Activated CD4-positive, alpha-beta T cell treated with anti-CD3 and anti-CD28 coated beads for 4 hours (primary cell): ENCODE measurements at regions not wholly inside any gene's neighbourhood (a gene's known extent, or its start where the extent isn't known, plus 50 kb on each side); places are given as distances from the start of the nearest gene placed in this dataset.

Source experiments
- DNase-seq, 2 donors: peaks; one replicate each; pipeline ENCODE4 v3.0.0-alpha.2; 2020

DNA sequence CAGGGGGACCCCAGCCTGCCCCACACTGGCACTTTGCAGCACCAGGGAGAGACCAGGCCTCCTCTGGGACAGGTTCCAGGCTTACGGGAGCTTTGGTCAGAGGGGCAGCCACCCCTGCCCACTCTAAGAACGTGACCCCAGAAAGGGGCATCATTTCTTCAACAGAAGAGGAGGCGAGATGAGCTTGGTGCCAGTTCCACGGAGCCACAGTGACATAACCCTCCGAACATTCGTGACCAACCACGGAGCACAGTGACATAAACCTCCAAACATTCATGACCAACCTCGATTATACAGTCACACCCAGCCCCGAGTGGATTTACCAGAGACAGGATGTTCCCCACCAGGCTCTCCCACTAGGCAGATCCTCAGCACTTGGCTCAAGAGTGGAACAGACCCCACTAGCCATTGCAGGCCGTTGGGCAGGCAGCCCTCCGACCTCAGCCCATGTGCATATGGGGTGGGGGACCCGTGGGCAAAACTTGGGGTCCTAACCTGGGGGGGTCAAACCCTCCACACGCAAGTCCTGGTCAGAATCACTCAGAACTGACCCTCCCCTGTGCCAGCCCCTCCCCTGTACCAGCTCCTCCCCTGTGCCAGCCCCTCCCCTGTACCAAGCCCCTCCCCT lies 112.9 kb downstream of the METRNL start:
- DNase-seq, result peak in 1 of 2 donors; percentile 0

DNA sequence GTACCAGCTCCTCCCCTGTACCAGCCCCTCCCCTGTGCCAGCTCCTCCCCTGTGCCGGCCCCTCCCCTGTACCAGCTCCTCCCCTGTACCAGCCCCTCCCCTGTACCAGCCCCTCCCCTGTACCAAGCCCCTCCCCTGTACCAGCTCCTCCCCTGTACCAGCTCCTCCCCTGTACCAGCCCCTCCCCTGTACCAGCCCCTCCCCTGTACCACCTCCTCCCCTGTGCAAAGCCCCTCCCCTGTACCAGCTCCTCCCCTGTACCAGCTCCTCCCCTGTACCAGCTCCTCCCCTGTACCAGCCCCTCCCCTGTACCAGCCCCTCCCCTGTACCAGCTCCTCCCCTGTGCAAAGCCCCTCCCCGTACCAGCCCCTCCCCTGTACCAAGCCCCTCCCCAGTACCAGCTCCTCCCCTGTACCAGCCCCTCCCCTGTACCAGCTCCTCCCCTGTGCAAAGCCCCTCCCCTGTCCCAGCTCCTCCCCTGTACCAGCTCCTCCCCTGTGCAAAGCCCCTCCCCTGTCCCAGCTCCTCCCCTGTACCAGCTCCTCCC lies 113.5 kb downstream of the METRNL start:
- peak in 1 of 2 donors; percentile 0 for DNase-seq

DNA sequence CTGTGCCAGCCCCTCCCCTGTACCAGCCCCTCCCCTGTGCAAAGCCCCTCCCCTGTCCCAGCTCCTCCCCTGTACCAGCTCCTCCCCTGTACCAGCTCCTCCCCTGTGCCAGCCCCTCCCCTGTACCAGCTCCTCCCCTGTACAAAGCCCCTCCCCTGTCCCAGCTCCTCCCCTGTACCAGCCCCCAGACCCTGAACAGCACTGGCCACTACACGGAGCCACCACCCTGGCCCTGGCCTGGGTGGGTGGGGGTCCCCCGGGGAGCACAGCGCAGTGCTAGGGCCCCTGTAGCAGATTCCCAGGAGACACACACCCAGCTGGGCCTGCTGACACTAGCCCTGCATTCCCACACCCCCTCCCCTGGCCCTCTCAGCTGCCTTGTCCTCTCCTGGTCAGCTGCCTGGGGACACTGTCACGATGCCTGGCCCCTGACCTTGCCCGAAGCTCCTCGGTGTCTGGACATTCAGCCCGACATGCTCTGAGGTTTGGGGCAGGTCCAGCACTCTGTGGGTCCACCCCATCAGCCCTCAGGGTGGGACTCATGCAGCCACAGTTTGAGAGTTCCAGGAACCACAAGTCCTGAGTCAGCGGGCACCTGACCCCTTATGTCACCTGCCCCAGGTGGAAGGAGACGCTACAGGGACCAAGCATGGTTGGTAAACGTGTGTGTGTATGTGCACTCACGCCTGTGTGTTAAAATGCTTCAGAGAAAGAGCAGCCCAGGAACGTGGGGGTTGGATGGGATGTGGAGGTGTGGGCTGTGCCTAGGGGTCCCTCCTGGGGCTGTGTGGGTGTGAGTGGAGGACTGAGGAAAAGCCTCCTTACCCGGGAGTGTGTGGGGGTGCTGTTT lies 114.2 kb downstream of the METRNL start:
- peak in 1 of 2 donors; percentile 14 for DNase-seq

DNA sequence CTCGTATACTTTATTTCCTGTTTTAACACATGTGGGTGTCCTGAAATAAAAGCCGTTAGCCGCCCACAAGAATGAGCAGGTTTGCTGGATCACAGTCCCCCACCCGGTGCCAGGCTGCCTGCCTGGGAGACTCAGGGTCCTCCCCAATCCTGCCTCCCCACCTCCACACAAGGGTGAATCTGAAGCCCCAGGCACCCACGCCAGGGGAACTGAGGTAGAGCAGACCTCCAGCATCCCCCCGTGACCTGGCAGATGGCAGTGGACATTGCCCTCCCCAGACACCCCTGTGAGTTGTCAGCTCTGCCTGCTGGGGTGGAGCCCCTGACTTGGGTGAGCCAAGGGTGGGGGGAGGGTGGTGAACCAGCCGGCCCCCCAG lies 114.8 kb downstream of the METRNL start:
- peak in 1 of 2 donors; percentile 12 for DNase-seq

DNA sequence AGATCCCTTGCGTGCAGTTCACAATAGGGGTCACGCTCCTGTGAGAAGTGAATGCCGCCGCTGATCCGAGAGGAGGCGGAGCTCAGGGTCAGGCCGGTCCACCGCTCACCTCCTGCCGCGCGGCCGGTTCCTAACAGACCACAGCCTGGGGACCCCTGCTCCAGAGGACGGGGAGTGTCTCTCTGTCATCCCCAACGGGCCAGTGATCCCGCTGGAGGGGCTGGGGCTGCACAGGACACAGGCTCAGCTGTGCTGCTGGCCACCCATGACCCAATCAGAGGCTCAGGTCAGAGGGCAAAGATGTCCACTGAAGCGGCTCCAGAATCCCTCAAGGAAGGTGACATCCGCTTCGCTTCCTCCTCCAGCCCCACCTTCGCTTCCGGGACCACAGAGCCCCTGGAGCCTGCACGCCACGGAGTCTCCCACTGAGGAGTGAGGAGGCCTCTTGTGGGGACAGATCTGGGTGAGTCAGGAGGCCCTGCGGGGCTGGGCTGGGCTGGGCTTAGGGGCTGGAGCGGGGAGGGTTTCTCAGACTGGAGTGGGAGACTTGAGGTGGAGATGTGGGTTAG lies 115.4 kb downstream of the METRNL start:
- DNase-seq, result no peak

DNA sequence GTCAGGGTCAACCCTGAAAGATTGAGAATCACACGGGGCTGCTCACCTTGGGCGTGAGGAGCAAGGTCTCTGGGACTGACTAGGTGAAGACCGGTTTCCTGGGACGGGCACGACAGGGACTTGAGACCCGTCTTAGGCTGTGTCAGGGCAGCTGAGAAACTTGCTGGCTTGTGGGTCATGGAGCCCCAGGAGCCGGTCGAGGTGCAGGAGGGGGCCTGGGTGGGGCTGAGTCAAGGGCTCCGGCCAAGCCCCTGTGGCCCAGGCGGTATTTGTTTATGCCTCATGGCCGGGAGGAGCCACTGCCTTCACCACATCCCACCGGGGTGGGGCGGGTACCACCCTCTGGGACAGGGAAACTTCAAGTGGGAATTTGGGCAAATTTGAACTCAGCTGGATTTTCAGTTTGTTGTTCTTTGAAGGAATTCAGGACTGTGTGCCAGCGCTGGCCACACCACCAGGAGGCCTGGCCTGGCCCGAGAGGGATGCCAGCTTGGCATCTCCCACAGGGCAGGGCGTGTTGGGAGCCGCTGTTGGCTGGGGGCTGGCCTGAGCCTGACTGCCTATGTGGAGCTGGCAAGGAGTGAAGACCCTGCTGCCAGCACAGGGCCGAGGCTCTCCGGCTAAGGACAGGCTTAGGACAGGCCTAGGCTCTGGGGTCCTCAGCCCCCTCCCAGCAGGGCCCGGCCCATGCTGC lies 116.1 kb downstream of the METRNL start:
- DNase-seq, result no peak

DNA sequence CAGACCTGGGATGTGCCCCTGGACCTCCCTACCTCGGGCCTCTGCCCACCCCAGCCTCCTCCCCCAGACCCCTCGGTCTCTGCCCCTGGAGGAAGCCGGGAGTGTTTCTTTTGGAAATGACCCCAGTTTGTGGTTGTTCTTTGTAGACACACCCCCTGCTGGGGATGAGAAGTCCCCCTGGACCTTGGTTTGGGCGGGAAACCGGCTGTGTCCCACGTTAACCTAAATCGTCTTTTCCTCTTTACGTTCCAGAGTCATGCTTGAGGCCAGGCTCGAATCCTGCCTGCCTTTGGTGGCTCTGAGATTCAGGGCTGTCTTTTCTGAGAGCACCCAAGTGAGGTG lies 116.6 kb downstream of the METRNL start:
- no peak for DNase-seq

DNA sequence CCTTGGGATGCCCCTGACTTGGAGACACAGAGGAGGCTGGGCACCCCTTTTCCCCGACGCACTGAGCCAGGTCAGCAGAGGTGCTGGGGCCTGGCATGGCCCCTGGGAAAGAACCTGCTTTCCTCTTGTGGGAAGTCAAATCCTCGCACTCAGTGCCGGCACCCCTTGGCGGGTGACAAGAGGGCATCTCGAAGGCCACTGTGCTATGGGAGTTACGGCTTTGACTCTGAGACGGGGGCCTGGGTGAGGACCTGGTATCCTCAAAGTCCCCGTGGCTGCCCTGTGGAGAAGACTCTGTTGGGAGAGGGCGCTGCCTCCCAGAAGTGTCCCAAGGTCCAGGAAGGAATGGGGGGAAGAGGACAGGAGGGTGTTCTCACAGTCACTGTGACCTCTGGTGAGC lies 117.0 kb downstream of the METRNL start:
- no peak for DNase-seq

DNA sequence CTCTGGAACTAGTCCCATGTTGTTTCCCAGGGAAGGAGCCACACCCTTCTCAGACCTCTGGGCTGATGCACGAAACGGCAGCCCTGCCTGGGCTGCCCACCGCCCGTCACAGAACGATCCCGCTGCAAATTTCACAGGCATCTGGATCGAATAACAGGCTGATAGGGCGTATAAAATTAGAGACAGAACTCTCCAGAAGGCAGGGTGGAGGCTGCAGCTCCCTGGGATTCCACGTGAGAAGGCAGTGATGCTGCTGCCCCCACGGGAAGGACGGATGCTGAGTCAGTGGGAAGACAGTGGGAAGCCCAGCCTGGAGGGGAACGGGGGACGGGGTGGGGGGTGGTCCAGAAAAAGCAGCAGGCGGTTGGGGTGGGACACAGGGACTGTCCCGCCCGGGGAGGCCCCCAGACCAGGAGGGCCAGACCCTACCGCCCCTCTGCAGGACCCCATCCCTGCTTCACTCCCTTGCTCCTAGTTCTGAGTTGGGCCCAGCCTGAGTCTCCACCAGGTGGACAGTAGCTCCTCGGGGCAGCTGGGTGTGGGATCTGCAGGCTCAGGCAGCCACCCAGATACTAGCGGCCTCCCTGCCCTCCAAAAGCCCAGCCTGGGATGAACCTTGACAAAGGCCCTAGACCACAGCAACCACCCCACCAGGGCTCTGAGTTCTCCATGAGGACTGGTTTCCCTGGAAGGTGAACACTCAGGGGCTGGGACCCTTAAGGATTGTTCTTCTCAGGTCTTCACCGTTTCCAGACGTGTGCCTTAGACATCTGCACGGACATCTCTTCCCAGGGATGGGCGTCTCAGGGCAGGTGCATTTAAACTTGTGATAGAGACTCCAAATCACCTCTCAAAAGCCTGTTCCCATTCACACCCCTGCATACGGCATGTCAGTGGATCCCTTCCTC lies 117.8 kb downstream of the METRNL start:
- DNase-seq, result no peak

DNA sequence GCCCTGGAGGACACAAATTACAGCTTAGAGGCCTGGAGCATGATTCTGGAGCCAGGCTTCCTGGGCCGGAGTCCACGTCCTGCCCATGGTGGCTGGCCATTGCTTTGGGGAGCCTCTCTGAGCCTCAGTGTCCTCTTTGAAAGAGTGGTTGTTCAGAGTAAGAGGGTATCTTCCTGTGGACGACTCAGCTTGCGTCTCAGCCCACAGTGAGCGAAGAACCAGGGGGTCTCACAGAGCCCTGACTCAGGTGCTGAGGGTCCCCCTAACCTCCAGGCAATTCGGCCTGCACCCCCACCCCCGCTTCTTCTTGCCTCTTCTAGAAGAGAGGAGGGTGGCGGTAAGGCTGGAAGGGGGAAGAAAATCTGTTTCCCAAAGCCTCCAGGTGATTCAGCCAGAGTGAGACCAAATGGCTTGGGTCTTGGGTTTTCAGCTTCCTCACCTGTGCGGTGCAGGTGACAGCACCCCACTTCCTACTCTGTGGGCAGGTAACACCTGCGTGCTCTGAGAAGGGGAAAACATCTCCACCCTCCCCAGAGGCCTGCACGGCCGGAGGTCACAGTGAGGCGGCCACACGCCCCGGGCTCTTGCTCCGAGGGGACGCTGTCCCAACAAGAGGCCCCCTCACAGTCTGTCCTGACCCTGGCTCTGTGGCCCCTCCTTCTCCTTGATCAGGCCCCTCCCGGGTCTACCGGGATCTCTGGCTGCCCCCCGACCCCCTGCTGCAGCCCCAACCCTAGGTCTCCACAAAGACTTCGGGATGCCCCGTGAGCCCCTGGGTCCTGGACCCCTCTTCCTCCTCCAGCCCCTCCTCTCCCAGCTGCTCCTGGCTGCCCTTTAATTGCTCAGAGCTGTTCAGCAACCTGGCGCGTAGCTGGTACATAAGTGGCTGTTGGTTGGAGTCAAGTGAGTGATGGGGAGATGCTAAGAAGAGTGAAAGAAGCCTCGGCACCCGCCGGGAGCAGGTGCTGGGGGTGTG lies 119.2 kb downstream of the METRNL start:
- DNase-seq, result no peak

DNA sequence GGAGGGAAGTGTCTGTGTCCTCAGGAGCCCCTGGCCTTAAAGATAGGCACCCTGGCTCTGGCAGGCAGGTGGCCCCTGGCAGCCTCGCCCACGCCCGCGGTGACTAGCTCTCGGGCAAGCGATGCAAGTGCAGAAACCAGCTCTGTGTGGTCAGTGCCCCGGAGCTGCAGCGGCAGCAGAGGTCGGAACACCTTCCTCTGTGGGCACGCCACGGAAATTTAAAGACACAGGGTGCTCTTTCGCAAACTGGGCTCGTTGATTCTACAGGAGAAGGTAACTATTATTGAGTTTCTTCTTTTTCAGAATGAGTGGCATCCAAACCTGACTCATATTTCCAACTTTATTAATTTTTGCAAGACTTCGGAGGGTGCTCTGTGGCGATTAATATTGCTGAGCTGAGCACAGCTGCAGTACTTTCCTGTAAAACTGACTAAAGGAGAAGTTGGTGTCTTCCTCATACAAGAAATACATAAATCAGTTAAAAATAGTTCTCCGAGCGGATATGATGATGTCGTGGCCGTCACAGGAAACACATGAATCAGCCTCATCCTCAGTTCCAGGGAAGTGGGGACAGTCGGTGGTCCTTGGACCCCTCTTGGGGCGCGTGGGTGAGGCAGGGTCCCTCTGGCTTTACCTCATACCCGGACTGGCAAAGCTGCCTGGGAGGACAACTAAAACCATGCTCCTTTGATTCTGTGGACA lies 120.2 kb downstream of the METRNL start:
- peak; percentile 33 for DNase-seq

DNA sequence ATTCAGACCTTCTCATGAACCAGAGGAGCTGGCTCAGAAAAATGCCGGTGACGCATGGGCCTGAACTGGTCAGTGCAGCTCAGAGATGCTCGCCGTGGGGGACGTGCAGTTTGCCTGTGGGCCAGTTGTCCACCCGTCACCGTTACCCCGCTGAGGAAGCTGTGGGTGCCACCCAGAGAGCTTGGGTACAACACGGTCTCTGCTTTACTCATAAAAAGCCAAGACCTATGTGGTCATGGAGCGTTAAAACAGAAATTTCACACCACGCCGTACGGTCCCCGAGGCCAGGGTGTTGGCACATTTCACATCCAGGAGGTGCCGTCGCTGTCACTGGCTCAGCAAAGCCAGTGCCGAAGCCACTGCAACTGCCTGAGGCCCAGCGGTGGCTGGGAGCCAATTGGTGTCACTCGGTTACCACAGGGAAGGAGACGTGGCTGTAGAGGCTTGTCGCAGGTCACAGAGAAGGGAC lies 120.9 kb downstream of the METRNL start:
- DNase-seq, result peak; percentile 24 to 28

DNA sequence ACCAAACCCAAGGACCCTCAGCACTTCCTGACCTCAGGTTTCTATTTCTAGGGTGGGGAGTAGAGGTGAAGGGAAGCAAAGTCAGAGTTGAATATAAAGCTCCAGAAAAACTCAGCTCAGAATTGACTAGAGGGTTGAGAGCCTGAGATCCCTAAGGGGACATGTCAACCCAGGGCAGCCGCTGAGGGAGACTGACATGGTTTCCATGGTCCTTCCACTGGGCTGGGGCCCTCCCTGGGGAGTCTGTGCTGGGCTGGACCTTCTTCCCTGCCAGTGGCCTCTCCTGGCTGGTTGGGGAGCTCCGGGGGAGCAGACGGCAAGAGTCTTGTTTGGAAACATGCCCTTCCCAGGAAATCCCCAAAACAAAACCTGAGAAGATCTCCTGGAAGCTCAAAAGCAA lies 121.3 kb downstream of the METRNL start:
- DNase-seq, result no peak

DNA sequence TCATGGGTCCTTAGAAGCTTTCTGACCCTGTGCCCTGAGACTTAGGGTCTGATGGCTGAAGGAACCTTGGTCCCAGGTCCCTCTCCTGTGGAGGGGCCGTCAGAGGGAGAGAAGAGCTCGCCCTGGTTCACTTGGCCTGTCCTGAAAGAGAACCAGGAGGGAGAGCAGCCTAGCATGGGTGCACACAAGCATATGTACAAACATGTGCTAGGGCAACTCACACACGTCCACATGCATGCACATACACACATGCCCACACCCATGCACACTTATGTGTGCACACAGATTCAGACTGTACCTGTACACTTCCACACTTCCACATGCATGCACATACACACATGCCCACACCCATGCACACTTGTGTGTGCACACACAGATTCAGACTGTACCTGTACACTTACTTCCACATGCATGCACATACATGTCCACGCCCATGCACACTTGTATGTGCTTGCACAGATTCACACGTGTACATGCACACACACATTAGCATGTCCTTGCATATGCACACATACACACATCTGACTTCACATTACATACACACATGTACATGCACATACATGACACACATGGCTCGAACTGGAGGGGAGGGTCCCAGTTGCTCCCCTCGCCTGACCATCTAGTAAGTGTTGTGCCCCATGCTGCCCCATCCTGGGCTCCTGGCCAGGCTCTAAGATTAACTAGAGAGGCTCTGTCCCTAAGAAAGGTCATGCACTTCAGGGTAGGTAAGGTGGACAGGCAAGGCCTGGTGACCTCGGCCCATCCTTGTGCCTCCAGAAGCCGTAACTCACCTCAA lies 122.0 kb downstream of the METRNL start:
- DNase-seq, result peak in 1 of 2 donors; percentile 0

DNA sequence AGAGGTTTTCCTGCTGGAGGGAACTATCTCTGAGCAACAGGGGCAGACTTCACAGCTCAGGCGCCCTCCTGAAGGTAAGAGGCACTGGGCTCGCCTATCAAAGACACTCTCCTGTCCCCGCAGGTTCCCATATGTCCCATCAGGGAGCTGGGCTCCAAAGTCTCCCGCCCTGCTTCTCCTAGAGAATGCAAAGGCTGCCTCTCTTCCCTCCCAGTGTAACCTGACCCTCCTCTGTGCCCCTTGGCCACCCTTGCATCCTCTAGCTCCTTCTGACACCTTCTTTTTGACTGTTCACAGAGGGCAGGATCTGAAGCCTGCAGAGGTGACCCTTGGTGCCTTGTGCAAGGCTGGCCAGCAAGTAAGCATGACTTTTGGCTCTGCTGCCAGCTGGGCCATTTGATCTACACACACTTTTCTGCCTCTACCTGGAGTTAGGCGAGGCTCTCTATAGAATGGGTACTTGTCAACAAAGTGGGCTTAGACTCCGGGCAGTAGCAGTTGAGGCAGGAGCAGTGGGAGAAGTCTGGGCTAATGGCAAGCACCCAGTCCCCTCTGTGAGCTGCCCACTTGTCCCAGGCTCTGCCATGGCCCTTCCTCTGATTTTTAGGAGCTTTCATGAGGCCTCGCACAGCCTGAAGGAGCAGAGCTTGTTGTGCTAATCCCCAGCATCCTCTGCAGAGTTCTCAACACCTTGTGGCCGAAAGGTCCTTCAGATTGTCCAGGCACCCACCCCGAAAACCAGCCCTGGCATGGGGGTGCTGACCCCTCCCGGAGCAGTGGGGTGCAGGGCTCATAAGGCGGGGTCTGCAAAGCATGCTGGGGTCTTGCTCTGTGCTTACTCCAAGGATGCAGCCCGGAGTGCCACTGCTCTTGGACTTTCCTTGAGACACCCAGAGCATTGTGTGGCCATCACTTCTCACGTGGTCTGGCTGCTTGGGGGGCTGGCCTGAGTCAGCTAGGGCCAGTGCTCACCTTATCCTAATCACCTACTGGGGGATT lies 122.9 kb downstream of the METRNL start:
- peak in 1 of 2 donors; percentile 1 for DNase-seq

DNA sequence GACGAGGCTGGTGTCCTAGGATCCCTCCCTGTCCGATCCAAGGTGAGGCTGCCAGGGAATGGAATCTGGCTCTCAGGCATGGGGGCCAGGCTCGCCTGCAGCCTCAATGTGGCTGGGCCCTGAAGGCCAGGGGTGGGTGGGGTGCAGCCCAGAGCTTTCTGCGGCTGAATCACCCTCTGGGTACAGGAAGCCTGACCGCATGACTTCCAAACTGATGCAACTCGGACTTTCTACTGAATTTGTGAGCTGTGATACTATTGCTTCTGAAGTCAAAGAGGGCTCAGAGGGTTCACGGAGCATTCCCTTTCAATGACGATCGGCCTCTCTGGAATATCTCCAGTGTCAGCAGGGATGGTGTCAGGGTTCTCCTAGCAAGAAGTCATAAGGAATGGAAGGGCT lies 123.7 kb downstream of the METRNL start:
- DNase-seq, result no peak

DNA sequence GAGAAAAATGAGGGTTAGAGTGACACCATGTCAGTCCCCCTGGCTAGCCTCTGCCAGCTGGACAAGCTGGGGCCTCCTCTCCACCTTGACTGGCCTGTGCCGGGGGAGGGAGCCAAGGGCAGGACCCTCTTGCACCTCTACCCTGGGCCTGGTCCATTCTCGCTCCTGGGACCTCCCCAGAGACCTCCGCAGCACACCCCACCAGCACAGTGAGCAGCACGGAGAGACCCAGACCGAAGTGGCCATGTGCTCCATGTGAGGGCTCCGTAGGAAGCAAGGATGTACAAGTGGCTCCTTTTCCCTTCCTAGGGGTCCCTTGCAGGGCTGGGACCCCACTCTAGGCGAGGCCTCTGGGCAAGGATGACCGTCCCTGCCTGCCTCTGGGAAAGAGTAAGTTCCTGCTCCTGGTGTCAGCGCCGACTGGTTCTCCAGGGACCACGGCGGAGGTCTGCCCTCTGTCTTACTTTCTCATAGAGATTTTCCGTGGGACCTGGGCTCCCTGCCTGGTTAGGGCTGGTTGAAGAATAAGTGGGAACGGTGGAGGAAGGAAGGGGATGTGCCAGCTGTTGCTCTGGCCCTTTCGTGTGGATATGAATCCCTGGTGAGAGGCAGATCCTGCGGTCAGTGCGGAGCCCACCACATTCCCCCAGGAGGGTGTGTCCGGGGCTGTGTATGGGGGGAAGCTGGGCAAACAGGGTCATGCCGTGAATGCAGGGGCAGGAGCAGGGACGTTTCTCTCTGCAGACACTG lies 124.2 kb downstream of the METRNL start:
- peak in 1 of 2 donors; percentile 1 for DNase-seq
